ENCODE measurements at regions not wholly inside any gene's neighbourhood (a gene's known extent, or its start where the extent isn't known, plus 50 kb on each side); places are given as distances from the start of the nearest gene placed in this dataset.

DNA sequence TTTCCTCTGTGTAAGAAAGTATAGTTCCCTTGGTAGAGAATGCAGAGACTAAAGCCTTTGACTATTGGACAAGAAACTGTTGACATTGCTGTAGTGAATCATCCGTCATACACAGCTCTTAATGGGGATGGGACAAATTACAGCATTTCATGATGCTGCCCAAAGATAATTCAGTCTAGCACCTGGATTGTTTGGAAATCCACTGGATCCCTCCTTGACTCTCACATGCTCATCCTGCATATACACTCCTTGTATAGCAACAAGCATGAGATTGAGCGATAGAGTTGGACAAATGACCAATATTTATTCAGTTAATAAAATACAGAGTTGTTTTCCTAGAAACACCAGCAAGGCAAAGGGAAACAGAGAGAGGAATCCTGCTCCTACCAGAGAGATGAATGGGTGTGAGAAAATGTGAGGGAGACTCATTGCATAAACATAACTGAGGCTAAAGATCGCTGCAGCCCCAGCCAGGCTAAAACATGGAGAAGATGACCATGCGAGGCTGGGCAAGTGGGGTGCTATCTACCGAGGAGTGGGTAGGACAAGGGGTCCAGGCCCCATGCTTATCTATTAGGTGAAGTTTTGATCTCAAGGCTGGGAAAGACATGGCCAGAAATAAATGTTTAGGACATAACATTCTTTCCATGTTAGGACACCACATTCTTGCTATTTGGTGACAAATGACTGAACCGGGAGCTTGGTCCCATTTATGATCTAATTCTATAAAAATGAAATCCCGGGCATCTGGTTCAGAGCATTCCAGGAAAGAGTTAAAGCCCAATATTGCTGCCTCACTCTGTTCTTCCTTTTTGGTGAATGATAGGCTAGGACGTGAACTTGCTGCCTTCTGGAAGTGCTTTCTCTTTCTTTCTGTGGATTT is 153.2 kb downstream of the TGFB2 start:
- H3K4me1 ChIP-seq (ENCODE audit: low read length) = peaks cover 22% of the 10 kb centered on the region
- H4K20me1 ChIP-seq (ENCODE audit: insufficient read depth, low read length) = no peaks in the 10 kb centered on the region
- H3K79me2 ChIP-seq (ENCODE audit: low read length) = no peaks in the 10 kb centered on the region
- no peaks in the 10 kb centered on the region for H3K27me3 ChIP-seq (replicated peaks; ENCODE audit: insufficient read depth, low read length)
- TF ChIP-seq EZH2 (optimal IDR thresholded peaks at IDR 0.05; ENCODE audit: low read depth, low read length) (no peak), EZH2phosphoT487 (IDR thresholded peaks at IDR 0.05; ENCODE audit: low read length) (no peak)
- TF ChIP-seq, protein P1, sequence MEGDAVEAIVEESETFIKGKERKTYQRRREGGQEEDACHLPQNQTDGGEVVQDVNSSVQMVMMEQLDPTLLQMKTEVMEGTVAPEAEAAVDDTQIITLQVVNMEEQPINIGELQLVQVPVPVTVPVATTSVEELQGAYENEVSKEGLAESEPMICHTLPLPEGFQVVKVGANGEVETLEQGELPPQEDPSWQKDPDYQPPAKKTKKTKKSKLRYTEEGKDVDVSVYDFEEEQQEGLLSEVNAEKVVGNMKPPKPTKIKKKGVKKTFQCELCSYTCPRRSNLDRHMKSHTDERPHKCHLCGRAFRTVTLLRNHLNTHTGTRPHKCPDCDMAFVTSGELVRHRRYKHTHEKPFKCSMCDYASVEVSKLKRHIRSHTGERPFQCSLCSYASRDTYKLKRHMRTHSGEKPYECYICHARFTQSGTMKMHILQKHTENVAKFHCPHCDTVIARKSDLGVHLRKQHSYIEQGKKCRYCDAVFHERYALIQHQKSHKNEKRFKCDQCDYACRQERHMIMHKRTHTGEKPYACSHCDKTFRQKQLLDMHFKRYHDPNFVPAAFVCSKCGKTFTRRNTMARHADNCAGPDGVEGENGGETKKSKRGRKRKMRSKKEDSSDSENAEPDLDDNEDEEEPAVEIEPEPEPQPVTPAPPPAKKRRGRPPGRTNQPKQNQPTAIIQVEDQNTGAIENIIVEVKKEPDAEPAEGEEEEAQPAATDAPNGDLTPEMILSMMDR (IDR thresholded peaks at IDR 0.05; ENCODE audit: low read length) = no peak
- no peak overlapping the region for H3K27ac ChIP-seq (ENCODE audit: low read length)
- no peaks in the 10 kb centered on the region for H3K36me3 ChIP-seq (replicated peaks; ENCODE audit: insufficient read depth, low read length)
- H3K9me3 ChIP-seq (replicated peaks; ENCODE audit: insufficient read depth, low read length) = no peaks in the 10 kb centered on the region
- peaks cover 20% of the 10 kb centered on the region for H3F3A ChIP-seq (ENCODE audit: insufficient read depth, low read length)
- no peak overlapping the region for H3K9ac ChIP-seq (ENCODE audit: low read length)
- H2AFZ ChIP-seq (ENCODE audit: low read length) = no peak overlapping the region
- H3K4me3 ChIP-seq (ENCODE audit: low read length) = no peak overlapping the region
- H3K9me2 ChIP-seq (replicated peaks; ENCODE audit: insufficient read depth, low read length) = no peaks in the 10 kb centered on the region
- H3K4me2 ChIP-seq (ENCODE audit: low read depth, low read length) = no peak overlapping the region
- no peak for DNase-seq

DNA sequence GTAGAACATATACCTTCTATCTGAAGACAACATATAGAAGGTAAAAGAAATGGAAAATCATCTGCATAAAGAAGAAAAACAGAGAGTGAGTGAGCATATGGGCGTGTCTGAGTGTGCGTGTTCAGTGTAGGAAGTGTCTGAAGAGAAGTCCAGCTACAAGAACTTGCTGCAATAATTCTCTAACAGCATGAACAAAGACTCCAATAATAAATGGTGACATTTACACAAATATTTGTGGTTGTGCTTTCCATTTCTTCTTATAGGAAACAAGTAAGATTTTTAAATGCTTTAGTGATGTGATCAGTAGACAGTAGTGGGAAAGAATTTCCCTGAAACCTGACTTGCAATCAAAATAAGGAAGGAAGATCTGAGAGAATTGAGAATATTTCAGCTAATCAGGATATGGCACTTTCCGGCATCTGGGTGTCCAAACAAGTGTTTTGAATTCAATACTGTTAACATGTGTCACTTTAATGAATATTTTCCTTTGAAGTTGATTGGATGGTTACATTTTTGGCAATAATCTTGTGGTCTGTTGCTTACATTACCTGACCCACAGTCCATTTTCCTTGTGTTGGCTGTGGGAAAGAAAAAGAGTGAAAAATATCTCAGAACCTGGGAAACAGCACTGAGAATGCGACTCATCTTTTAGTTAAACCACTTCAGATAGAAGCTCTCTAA is 154.0 kb downstream of the TGFB2 start:
- H3K9me3 ChIP-seq (replicated peaks; ENCODE audit: insufficient read depth, low read length) = no peaks in the 10 kb centered on the region
- H3K9ac ChIP-seq (ENCODE audit: low read length) = no peak overlapping the region
- H3K4me1 ChIP-seq (ENCODE audit: low read length) = peaks cover 13% of the 10 kb centered on the region
- H2AFZ ChIP-seq (ENCODE audit: low read length) = no peak overlapping the region
- no peaks in the 10 kb centered on the region for H3K27me3 ChIP-seq (replicated peaks; ENCODE audit: insufficient read depth, low read length)
- peaks cover 12% of the 10 kb centered on the region for H3F3A ChIP-seq (ENCODE audit: insufficient read depth, low read length)
- no peak for TF ChIP-seq EZH2phosphoT487 (IDR thresholded peaks at IDR 0.05; ENCODE audit: low read length)
- TF ChIP-seq EZH2 (optimal IDR thresholded peaks at IDR 0.05; ENCODE audit: low read depth, low read length) = no peak
- TF ChIP-seq, protein P1 (IDR thresholded peaks at IDR 0.05; ENCODE audit: low read length) = no peak
- no peaks in the 10 kb centered on the region for H3K79me2 ChIP-seq (ENCODE audit: low read length)
- H3K27ac ChIP-seq (ENCODE audit: low read length) = no peak overlapping the region
- H3K4me2 ChIP-seq (ENCODE audit: low read depth, low read length) = no peak overlapping the region
- H4K20me1 ChIP-seq (ENCODE audit: insufficient read depth, low read length) = no peaks in the 10 kb centered on the region
- no peaks in the 10 kb centered on the region for H3K36me3 ChIP-seq (replicated peaks; ENCODE audit: insufficient read depth, low read length)
- H3K9me2 ChIP-seq (replicated peaks; ENCODE audit: insufficient read depth, low read length) = no peaks in the 10 kb centered on the region
- no peak overlapping the region for H3K4me3 ChIP-seq (ENCODE audit: low read length)
- no peak for DNase-seq

DNA sequence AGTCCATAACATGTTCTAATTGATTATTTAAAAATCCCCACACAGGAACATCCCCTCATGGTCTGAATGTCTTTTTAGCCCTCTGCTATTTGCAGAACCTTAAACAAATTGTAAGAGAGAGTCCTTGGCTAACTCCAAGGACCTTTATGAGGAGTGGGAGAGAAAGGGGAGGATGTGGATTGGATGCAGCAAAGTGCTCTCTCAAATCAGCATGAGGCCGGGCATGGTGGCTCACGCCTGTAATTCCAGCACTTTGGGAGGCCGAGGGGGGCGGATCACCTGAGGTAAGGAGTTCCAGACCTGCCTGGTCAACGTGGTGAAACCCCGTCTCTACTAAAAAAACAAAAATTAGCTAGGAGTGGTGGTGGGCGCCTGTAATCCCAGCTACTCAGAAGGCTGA is 154.8 kb downstream of the TGFB2 start:
- H3K27ac ChIP-seq (ENCODE audit: low read length) = no peak overlapping the region
- H2AFZ ChIP-seq (ENCODE audit: low read length) = no peak overlapping the region
- H3K9ac ChIP-seq (ENCODE audit: low read length) = no peak overlapping the region

More for the DNA sequence above, 154.8 kb downstream of the TGFB2 start:
- no peaks in the 10 kb centered on the region for H3K79me2 ChIP-seq (ENCODE audit: low read length)
- no peaks in the 10 kb centered on the region for H3K9me3 ChIP-seq (replicated peaks; ENCODE audit: insufficient read depth, low read length)
- DNase-seq = no peak
- H3K36me3 ChIP-seq (replicated peaks; ENCODE audit: insufficient read depth, low read length) = no peaks in the 10 kb centered on the region
- TF ChIP-seq EZH2phosphoT487 (IDR thresholded peaks at IDR 0.05; ENCODE audit: low read length) (no peak), EZH2 (optimal IDR thresholded peaks at IDR 0.05; ENCODE audit: low read depth, low read length) (no peak)
- TF ChIP-seq, protein P1 (IDR thresholded peaks at IDR 0.05; ENCODE audit: low read length) = no peak
- no peaks in the 10 kb centered on the region for H3K9me2 ChIP-seq (replicated peaks; ENCODE audit: insufficient read depth, low read length)
- H3K4me1 ChIP-seq (ENCODE audit: low read length) = peaks cover 6% of the 10 kb centered on the region
- H3K4me2 ChIP-seq (ENCODE audit: low read depth, low read length) = no peak overlapping the region
- no peak overlapping the region for H3K4me3 ChIP-seq (ENCODE audit: low read length)
- H3F3A ChIP-seq (ENCODE audit: insufficient read depth, low read length) = peaks cover 4% of the 10 kb centered on the region
- H3K27me3 ChIP-seq (replicated peaks; ENCODE audit: insufficient read depth, low read length) = no peaks in the 10 kb centered on the region
- no peaks in the 10 kb centered on the region for H4K20me1 ChIP-seq (ENCODE audit: insufficient read depth, low read length)

Measured in MM.1S (cell line).